Chondrocyte (in vitro differentiated cells): ENCODE measurements at regions not wholly inside any gene's neighbourhood (a gene's known extent, or its start where the extent isn't known, plus 50 kb on each side); places are given as distances from the start of the nearest gene placed in this dataset.

Experiments
- DNase-seq: peaks from one replicate; pipeline ENCODE4 v3.0.0; 2021; ENCODE audit warnings: mixed read lengths, low spot score
- H3K27ac Mint-ChIP-seq: one replicate; pipeline ENCODE4 v1.8.0; 2021; ENCODE audit warnings: mild to moderate bottlenecking, moderate library complexity, mixed read lengths; ENCODE audit not compliant: unreplicated experiment
- H3K27me3 Mint-ChIP-seq: 2 replicates; pipeline ENCODE4 v1.8.0; 2021; ENCODE audit warnings: low read depth, mixed read lengths
- H3K36me3 Mint-ChIP-seq: 2 replicates; pipeline ENCODE4 v1.8.0; 2021; ENCODE audit warnings: low read depth, mixed read lengths
- H3K4me1 Mint-ChIP-seq: 2 replicates; pipeline ENCODE4 v1.8.0; 2021; ENCODE audit warnings: low read depth, mild to moderate bottlenecking, mixed read lengths
- H3K4me3 Mint-ChIP-seq: one replicate; pipeline ENCODE4 v1.8.0; 2021; ENCODE audit warnings: mild to moderate bottlenecking, moderate library complexity, mixed read lengths; ENCODE audit not compliant: unreplicated experiment
- H3K9me3 Mint-ChIP-seq: 2 replicates; pipeline ENCODE4 v1.8.0; 2021; ENCODE audit warnings: low read depth, mixed read lengths
- CTCF ChIP-seq: fragments of 200-600 bp; sonication (generic); IDR thresholded peaks from 2 replicates; pipeline ENCODE4 v1.5.0; 2021; ENCODE audit warnings: antibody characterized with exemption, mild to moderate bottlenecking, moderate library complexity

GRCh38 chrX:46333550-46333949 lies 211.7 kb downstream of the ZNF674 start:
- H3K27ac Mint-ChIP-seq: no peak overlapping the region
- TF ChIP-seq CTCF: no peak
- H3K4me1 Mint-ChIP-seq: peaks cover 12% of the 10 kb centered on the region
- no peak overlapping the region for H3K4me3 Mint-ChIP-seq
- no peaks in the 10 kb centered on the region for H3K36me3 Mint-ChIP-seq
- DNase-seq: no peak
- H3K27me3 Mint-ChIP-seq: no peaks in the 10 kb centered on the region
- peaks cover 29% of the 10 kb centered on the region for H3K9me3 Mint-ChIP-seq

GRCh38 chrX:46330981-46331380 lies 214.2 kb downstream of the ZNF674 start:
- no peak for DNase-seq
- Mint-ChIP-seq H3K27ac (no peak overlapping the region), H3K4me1 (peaks cover 33% of the 10 kb centered on the region), H3K9me3 (peaks cover 14% of the 10 kb centered on the region), H3K36me3 (no peaks in the 10 kb centered on the region), H3K4me3 (no peak overlapping the region), H3K27me3 (no peaks in the 10 kb centered on the region)
- no peak for TF ChIP-seq CTCF

- H3K4me3 Mint-ChIP-seq: no peak overlapping the region
- no peaks in the 10 kb centered on the region for H3K36me3 Mint-ChIP-seq
- H3K9me3 Mint-ChIP-seq: peaks cover 12% of the 10 kb centered on the region
- peaks cover 38% of the 10 kb centered on the region for H3K4me1 Mint-ChIP-seq
- no peak for DNase-seq
- H3K27ac Mint-ChIP-seq: no peak overlapping the region
- H3K27me3 Mint-ChIP-seq: no peaks in the 10 kb centered on the region
- TF ChIP-seq CTCF: no peak
Observed at GRCh38 chrX:46330513-46330912, 214.7 kb downstream of the ZNF674 start.

GRCh38 chrX:46328133-46328532 lies 217.1 kb downstream of the ZNF674 start:
- peaks cover 37% of the 10 kb centered on the region for H3K4me1 Mint-ChIP-seq
- no peak overlapping the region for H3K27ac Mint-ChIP-seq
- H3K4me3 Mint-ChIP-seq: no peak overlapping the region
- DNase-seq: no peak
- H3K27me3 Mint-ChIP-seq: no peaks in the 10 kb centered on the region
- no peak for TF ChIP-seq CTCF
- peaks cover 9% of the 10 kb centered on the region for H3K9me3 Mint-ChIP-seq
- H3K36me3 Mint-ChIP-seq: no peaks in the 10 kb centered on the region

- peak overlapping the region; percentile 95 for H3K27ac Mint-ChIP-seq
- no peak for DNase-seq
- peaks cover 12% of the 10 kb centered on the region for H3K9me3 Mint-ChIP-seq
Observed at GRCh38 chrX:46327566-46328115, 217.6 kb downstream of the ZNF674 start.

More at GRCh38 chrX:46327566-46328115, 217.6 kb downstream of the ZNF674 start:
- Mint-ChIP-seq H3K27me3 (no peaks in the 10 kb centered on the region), H3K4me1 (peaks cover 35% of the 10 kb centered on the region), H3K36me3 (no peaks in the 10 kb centered on the region), H3K4me3 (peak overlapping the region; percentile 39)
- no peak for TF ChIP-seq CTCF
